DOHH2 (cell line): ENCODE measurements at regions not wholly inside any gene's neighbourhood (a gene's known extent, or its start where the extent isn't known, plus 50 kb on each side); places are given as distances from the start of the nearest gene placed in this dataset.

ENCODE experiments used
- H3F3A ChIP-seq: fragments of 200-600 bp; sonication (generic), shearing (Covaris generic); 2 replicates; pipeline ENCODE4 v1.6.0; 2016; ENCODE audit warnings: antibody characterized with exemption, mild to moderate bottlenecking; ENCODE audit not compliant: control insufficient read depth, insufficient read depth
- H3K27ac ChIP-seq: fragments of 200-600 bp; sonication (generic); 2 replicates; pipeline ENCODE4 v1.5.1; 2014; ENCODE audit warnings: low read depth, mild to moderate bottlenecking, low read length, moderate library complexity
- H3K27me3 ChIP-seq: fragments of 200-600 bp; sonication (generic); 2 replicates; pipeline ENCODE4 v1.6.1; 2014; ENCODE audit warnings: mild to moderate bottlenecking, low read length, mixed read lengths; ENCODE audit not compliant: control insufficient read depth
- H3K36me3 ChIP-seq: fragments of 200-600 bp; sonication (generic); 2 replicates; pipeline ENCODE4 v1.6.1; 2014; ENCODE audit warnings: mild to moderate bottlenecking, low read length, moderate library complexity, mixed read lengths; ENCODE audit not compliant: control insufficient read depth
- H3K4me1 ChIP-seq: fragments of 200-600 bp; sonication (generic); 2 replicates; pipeline ENCODE4 v1.6.1; 2014; ENCODE audit warnings: mild to moderate bottlenecking, low read length, mixed read lengths; ENCODE audit not compliant: control insufficient read depth
- H3K4me2 ChIP-seq: fragments of 200-600 bp; sonication (generic); 2 replicates; pipeline ENCODE4 v1.6.0; 2014; ENCODE audit warnings: mild to moderate bottlenecking, low read length, moderate library complexity
- H3K4me3 ChIP-seq: fragments of 200-600 bp; sonication (generic); 2 replicates; pipeline ENCODE4 v1.5.1; 2014; ENCODE audit warnings: mild to moderate bottlenecking, low read length, mixed read lengths
- H3K79me2 ChIP-seq: fragments of 200-600 bp; sonication (generic); 2 replicates; pipeline ENCODE4 v1.6.1; 2014; ENCODE audit warnings: mild to moderate bottlenecking, low read length, mixed read lengths; ENCODE audit not compliant: control insufficient read depth
- H3K9me2 ChIP-seq: fragments of 200-600 bp; sonication (generic); replicated peaks from 2 replicates; pipeline ENCODE4 v1.6.1; 2014; ENCODE audit warnings: mild to moderate bottlenecking, low read length, mixed read lengths; ENCODE audit not compliant: control insufficient read depth
- H3K9me3 ChIP-seq: fragments of 200-600 bp; sonication (generic); 2 replicates; pipeline ENCODE4 v1.6.1; 2014; ENCODE audit warnings: antibody characterized with exemption, low read length, mixed read lengths; ENCODE audit not compliant: control insufficient read depth, insufficient read depth
- H4K20me1 ChIP-seq: fragments of 200-600 bp; sonication (generic); 2 replicates; pipeline ENCODE4 v1.6.0; 2014; ENCODE audit warnings: low read depth, mild to moderate bottlenecking, antibody characterized with exemption, low read length, moderate library complexity; ENCODE audit not compliant: control insufficient read depth, insufficient read depth
- EZH2phosphoT487 ChIP-seq: fragments of 200-600 bp; sonication (generic); IDR thresholded peaks from 2 replicates; pipeline ENCODE4 v1.6.1; 2017; ENCODE audit warnings: borderline replicate concordance, mild to moderate bottlenecking, antibody characterized with exemption, low read length, moderate library complexity, mixed read lengths
- TF ChIP-seq, protein P1 (sequence below): fragments of 200-600 bp; sonication (generic); IDR thresholded peaks from one replicate; pipeline ENCODE4 v1.5.1; 2014; ENCODE audit warnings: antibody characterized with exemption, mild to moderate bottlenecking, low read depth, low read length; ENCODE audit not compliant: poor library complexity, severe bottlenecking

- H4K20me1 ChIP-seq = no peaks in the 10 kb centered on the region
Measured at GRCh38 chr1:90781534-90781933, 64.4 kb upstream of the BARHL2 start.

GRCh38 chr1:90780981-90781380 lies 63.9 kb upstream of the BARHL2 start:
- H3K36me3 ChIP-seq = no peaks in the 10 kb centered on the region
- no peaks in the 10 kb centered on the region for H3K9me3 ChIP-seq
- H3K27me3 ChIP-seq = no peaks in the 10 kb centered on the region
- TF ChIP-seq EZH2phosphoT487 = no peak
- TF ChIP-seq, protein P1, sequence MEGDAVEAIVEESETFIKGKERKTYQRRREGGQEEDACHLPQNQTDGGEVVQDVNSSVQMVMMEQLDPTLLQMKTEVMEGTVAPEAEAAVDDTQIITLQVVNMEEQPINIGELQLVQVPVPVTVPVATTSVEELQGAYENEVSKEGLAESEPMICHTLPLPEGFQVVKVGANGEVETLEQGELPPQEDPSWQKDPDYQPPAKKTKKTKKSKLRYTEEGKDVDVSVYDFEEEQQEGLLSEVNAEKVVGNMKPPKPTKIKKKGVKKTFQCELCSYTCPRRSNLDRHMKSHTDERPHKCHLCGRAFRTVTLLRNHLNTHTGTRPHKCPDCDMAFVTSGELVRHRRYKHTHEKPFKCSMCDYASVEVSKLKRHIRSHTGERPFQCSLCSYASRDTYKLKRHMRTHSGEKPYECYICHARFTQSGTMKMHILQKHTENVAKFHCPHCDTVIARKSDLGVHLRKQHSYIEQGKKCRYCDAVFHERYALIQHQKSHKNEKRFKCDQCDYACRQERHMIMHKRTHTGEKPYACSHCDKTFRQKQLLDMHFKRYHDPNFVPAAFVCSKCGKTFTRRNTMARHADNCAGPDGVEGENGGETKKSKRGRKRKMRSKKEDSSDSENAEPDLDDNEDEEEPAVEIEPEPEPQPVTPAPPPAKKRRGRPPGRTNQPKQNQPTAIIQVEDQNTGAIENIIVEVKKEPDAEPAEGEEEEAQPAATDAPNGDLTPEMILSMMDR = no peak
- H3K9me2 ChIP-seq = no peaks in the 10 kb centered on the region
- no peaks in the 10 kb centered on the region for H4K20me1 ChIP-seq
- H3K4me3 ChIP-seq = no peak overlapping the region
- no peaks in the 10 kb centered on the region for H3F3A ChIP-seq
- no peaks in the 10 kb centered on the region for H3K79me2 ChIP-seq
- H3K4me1 ChIP-seq = no peaks in the 10 kb centered on the region
- H3K27ac ChIP-seq = no peak overlapping the region
- H3K4me2 ChIP-seq = no peak overlapping the region

More at GRCh38 chr1:90781534-90781933, 64.4 kb upstream of the BARHL2 start:
- Histone ChIP-seq H3K9me3 (no peaks in the 10 kb centered on the region), H3K27me3 (no peaks in the 10 kb centered on the region), H3K4me2 (no peak overlapping the region), H3K4me3 (no peak overlapping the region), H3F3A (no peaks in the 10 kb centered on the region), H3K36me3 (no peaks in the 10 kb centered on the region), H3K27ac (no peak overlapping the region), H3K79me2 (no peaks in the 10 kb centered on the region), H3K9me2 (no peaks in the 10 kb centered on the region), H3K4me1 (no peaks in the 10 kb centered on the region)
- TF ChIP-seq, protein P1 = no peak
- TF ChIP-seq EZH2phosphoT487 = no peak

DNA sequence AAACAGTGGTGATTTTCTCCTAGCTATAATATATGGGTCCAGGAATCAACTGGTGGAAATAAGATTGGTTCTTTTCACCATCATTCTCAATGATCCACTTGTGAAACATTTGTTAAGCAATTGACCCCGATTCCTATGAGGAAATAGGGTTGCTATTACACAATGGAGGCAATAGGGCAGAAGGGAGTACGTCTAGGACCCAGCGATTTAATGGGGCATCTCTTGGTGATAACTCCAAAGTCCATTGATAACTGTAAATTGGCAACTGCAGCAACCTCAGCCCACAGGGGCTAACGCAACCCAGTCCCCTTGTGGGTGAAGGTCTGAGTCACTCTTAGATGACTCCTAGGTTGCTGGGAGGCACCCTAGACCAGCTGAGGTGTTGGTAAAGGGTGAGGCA lies 62.5 kb upstream of the BARHL2 start:
- H3K27me3 ChIP-seq = no peaks in the 10 kb centered on the region
- H3F3A ChIP-seq = no peaks in the 10 kb centered on the region
- TF ChIP-seq, protein P1 = no peak
- TF ChIP-seq EZH2phosphoT487 = no peak
- no peaks in the 10 kb centered on the region for H3K4me1 ChIP-seq
- no peaks in the 10 kb centered on the region for H4K20me1 ChIP-seq
- H3K9me2 ChIP-seq = no peaks in the 10 kb centered on the region
- no peak overlapping the region for H3K4me2 ChIP-seq
- H3K4me3 ChIP-seq = no peak overlapping the region
- H3K36me3 ChIP-seq = no peaks in the 10 kb centered on the region
- H3K79me2 ChIP-seq = no peaks in the 10 kb centered on the region
- H3K27ac ChIP-seq = no peak overlapping the region
- H3K9me3 ChIP-seq = no peaks in the 10 kb centered on the region

- no peaks in the 10 kb centered on the region for H3K9me2 ChIP-seq
- no peaks in the 10 kb centered on the region for H3K4me1 ChIP-seq
- no peak overlapping the region for H3K4me3 ChIP-seq
- H3K36me3 ChIP-seq = no peaks in the 10 kb centered on the region
- no peaks in the 10 kb centered on the region for H3K9me3 ChIP-seq
- TF ChIP-seq, protein P1 = no peak
- no peak for TF ChIP-seq EZH2phosphoT487
- H4K20me1 ChIP-seq = no peaks in the 10 kb centered on the region
- no peak overlapping the region for H3K27ac ChIP-seq
- H3K79me2 ChIP-seq = no peaks in the 10 kb centered on the region
- no peaks in the 10 kb centered on the region for H3K27me3 ChIP-seq
- no peaks in the 10 kb centered on the region for H3F3A ChIP-seq
- no peak overlapping the region for H3K4me2 ChIP-seq
Measured at GRCh38 chr1:90778486-90778885, 61.4 kb upstream of the BARHL2 start.
